RWPE1 (cell line): ENCODE measurements at regions not wholly inside any gene's neighbourhood (a gene's known extent, or its start where the extent isn't known, plus 50 kb on each side); places are given as distances from the start of the nearest gene placed in this dataset.

Experiments used
- CTCF ChIA-PET: fragments of 350-600 bp; sonication (Branson Sonifier 250); formaldehyde crosslinking; extraction: SDS; loops from one replicate; lab custom pipeline; 2021; lab: Yijun Ruan, JAX
- POLR2A ChIA-PET: fragments of 400-600 bp; formaldehyde crosslinking; extraction: SDS; loops from one replicate; lab custom pipeline; 2020; ENCODE audit warnings: antibody characterized with exemption; ENCODE audit not compliant: low non-redundant PET; lab: Yijun Ruan, JAX
- DNase-seq: peaks from one replicate; pipeline ENCODE4 v3.0.0; 2012; ENCODE audit warnings: low spot score
- H3K27ac ChIP-seq: fragments of 450-650 bp; 2 replicates; pipeline ENCODE4 v1.5.1; 2017
- CTCF ChIP-seq: fragments of 450-650 bp; conservative IDR thresholded peaks from 2 replicates; pipeline ENCODE4 v1.5.1; 2017; ENCODE audit warnings: low read depth, mild to moderate bottlenecking

- no peak for TF ChIP-seq CTCF
- no peak overlapping the region for H3K27ac ChIP-seq
- CTCF ChIA-PET, result interaction anchor here (0.6 kb wide), 1 partner anchor 43 kb away, joined by 3 read pairs; no protein-coding TSS in a partner anchor
- POLR2A ChIA-PET, result no interaction called here
- no peak for DNase-seq
Measured at GRCh38 chr5:88552426-88552825, 283.8 kb upstream of the TMEM161B start.

- DNase-seq, result no peak
Measured at GRCh38 chr5:88551724-88552345, 283.2 kb upstream of the TMEM161B start.

GRCh38 chr5:88550736-88551135 lies 282.1 kb upstream of the TMEM161B start:
- ChIA-PET CTCF (interaction anchor here (0.8 kb wide), 1 partner anchor 129 kb away, joined by 3 read pairs; no protein-coding TSS in a partner anchor), POLR2A (no interaction called here)
- no peak for TF ChIP-seq CTCF
- no peak overlapping the region for H3K27ac ChIP-seq
- no peak for DNase-seq

More at GRCh38 chr5:88551724-88552345, 283.2 kb upstream of the TMEM161B start:
- ChIA-PET CTCF (interaction anchor here (0.6 kb wide), 1 partner anchor 43 kb away, joined by 3 read pairs; no protein-coding TSS in a partner anchor), POLR2A (no interaction called here)
- H3K27ac ChIP-seq, result no peak overlapping the region
- TF ChIP-seq CTCF, result no peak

GRCh38 chr5:88548136-88548805 lies 279.6 kb upstream of the TMEM161B start:
- ChIA-PET POLR2A (no interaction called here), CTCF (no interaction called here)
- TF ChIP-seq CTCF, result no peak
- no peak overlapping the region for H3K27ac ChIP-seq
- DNase-seq, result no peak

GRCh38 chr5:88545338-88545737 lies 276.7 kb upstream of the TMEM161B start:
- no peak for TF ChIP-seq CTCF
- no peak overlapping the region for H3K27ac ChIP-seq
- CTCF ChIA-PET, result no interaction called here
- POLR2A ChIA-PET, result no interaction called here
- no peak for DNase-seq

- DNase-seq, result no peak
- TF ChIP-seq CTCF, result no peak
- CTCF ChIA-PET, result no interaction called here
- POLR2A ChIA-PET, result no interaction called here
- no peak overlapping the region for H3K27ac ChIP-seq
Measured at GRCh38 chr5:88544671-88545070, 276.0 kb upstream of the TMEM161B start.
